ENCODE measurements at regions not wholly inside any gene's neighbourhood (a gene's known extent, or its start where the extent isn't known, plus 50 kb on each side); places are given as distances from the start of the nearest gene placed in this dataset.

GRCh38 chr7:31251441-31251840, 89.1 kb downstream of the NEUROD6 start:
- Histone ChIP-seq H3K4me3 (ENCODE audit: insufficient read depth, low read depth, low read length) (no peak overlapping the region), H3K27ac (ENCODE audit: insufficient read depth, low read depth, low read length, poor library complexity, severe bottlenecking) (no peak overlapping the region), H3K36me3 (ENCODE audit: control insufficient read depth, insufficient read depth, low read length) (no peaks in the 10 kb centered on the region), H3K4me1 (ENCODE audit: control insufficient read depth, insufficient read depth, low read length) (no peaks in the 10 kb centered on the region), H3K9me3 (ENCODE audit: control insufficient read depth, low read length) (no peaks in the 10 kb centered on the region), H3K27me3 (ENCODE audit: control insufficient read depth, insufficient read depth, low read length, poor library complexity, severe bottlenecking) (no peaks in the 10 kb centered on the region)
- 77 to 78% methylated on average over 8 of the region's 8 CpGs for WGBS, 2 experiments

GRCh38 chr7:31249671-31250070, 90.9 kb downstream of the NEUROD6 start:
- no peaks in the 10 kb centered on the region for H3K36me3 ChIP-seq (ENCODE audit: control insufficient read depth, insufficient read depth, low read length)
- H3K4me1 ChIP-seq (ENCODE audit: control insufficient read depth, insufficient read depth, low read length): no peaks in the 10 kb centered on the region
- WGBS, 2 experiments: 85 to 90% methylated on average over 11 of the region's 11 CpGs

GRCh38 chr7:31236868-31237267, 103.7 kb downstream of the NEUROD6 start:
- no peaks in the 10 kb centered on the region for H3K36me3 ChIP-seq (ENCODE audit: control insufficient read depth, insufficient read depth, low read length)
- 86 to 94% methylated on average over 5 to 6 of the region's 6 CpGs for WGBS, 2 experiments
- no peaks in the 10 kb centered on the region for H3K27me3 ChIP-seq (ENCODE audit: control insufficient read depth, insufficient read depth, low read length, poor library complexity, severe bottlenecking)
- no peak overlapping the region for H3K4me3 ChIP-seq (ENCODE audit: insufficient read depth, low read depth, low read length)
- no peaks in the 10 kb centered on the region for H3K9me3 ChIP-seq (ENCODE audit: control insufficient read depth, low read length)
- no peaks in the 10 kb centered on the region for H3K4me1 ChIP-seq (ENCODE audit: control insufficient read depth, insufficient read depth, low read length)
- no peak overlapping the region for H3K27ac ChIP-seq (ENCODE audit: insufficient read depth, low read depth, low read length, poor library complexity, severe bottlenecking)

More at GRCh38 chr7:31249671-31250070, 90.9 kb downstream of the NEUROD6 start:
- H3K9me3 ChIP-seq (ENCODE audit: control insufficient read depth, low read length): no peaks in the 10 kb centered on the region
- H3K27ac ChIP-seq (ENCODE audit: insufficient read depth, low read depth, low read length, poor library complexity, severe bottlenecking): no peak overlapping the region
- no peaks in the 10 kb centered on the region for H3K27me3 ChIP-seq (ENCODE audit: control insufficient read depth, insufficient read depth, low read length, poor library complexity, severe bottlenecking)
- H3K4me3 ChIP-seq (ENCODE audit: insufficient read depth, low read depth, low read length): no peak overlapping the region

DNA sequence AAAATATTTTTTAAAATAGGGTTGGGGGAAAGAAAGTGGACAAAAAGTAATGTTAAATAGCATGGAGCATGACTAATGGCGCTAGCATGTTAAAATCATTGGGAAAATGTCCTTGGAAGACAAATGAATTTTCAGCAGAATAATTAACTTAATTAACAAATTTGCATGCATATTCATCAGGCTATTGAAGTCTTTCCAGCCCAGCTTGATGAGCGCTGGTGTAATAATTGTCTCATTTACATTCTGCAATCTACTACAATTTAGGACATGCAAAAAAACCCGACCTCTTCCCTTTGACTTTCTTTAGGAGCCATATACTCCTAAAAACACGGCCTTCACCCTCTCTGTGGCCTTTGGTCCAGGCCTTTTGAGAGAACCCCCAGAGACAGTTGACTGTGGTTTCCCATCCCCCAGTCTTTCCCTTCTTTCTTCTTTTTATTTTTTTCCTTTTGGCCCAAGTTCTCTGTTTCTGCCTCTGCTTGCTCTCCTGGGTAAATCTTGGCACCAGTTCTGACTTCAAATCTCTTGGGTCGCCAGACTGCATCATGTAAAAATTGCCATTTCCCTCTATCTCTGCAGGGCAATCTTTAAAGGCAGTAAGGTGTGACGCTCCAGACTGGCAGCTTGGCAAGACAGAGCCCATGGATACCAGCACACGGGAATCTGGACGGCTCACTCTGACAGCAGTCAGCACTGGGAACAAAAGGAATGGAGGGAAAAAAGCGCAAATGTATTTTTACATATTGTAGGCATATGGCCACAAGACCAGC, 105.5 kb downstream of the NEUROD6 start:
- H3K36me3 ChIP-seq (ENCODE audit: control insufficient read depth, insufficient read depth, low read length): no peaks in the 10 kb centered on the region
- H3K9me3 ChIP-seq (ENCODE audit: control insufficient read depth, low read length): no peaks in the 10 kb centered on the region
- 89 to 93% methylated on average over 8 to 9 of the region's 9 CpGs for WGBS, 2 experiments
- no peak overlapping the region for H3K27ac ChIP-seq (ENCODE audit: insufficient read depth, low read depth, low read length, poor library complexity, severe bottlenecking)
- H3K27me3 ChIP-seq (ENCODE audit: control insufficient read depth, insufficient read depth, low read length, poor library complexity, severe bottlenecking): no peaks in the 10 kb centered on the region
- H3K4me3 ChIP-seq (ENCODE audit: insufficient read depth, low read depth, low read length): no peak overlapping the region
- no peaks in the 10 kb centered on the region for H3K4me1 ChIP-seq (ENCODE audit: control insufficient read depth, insufficient read depth, low read length)

DNA sequence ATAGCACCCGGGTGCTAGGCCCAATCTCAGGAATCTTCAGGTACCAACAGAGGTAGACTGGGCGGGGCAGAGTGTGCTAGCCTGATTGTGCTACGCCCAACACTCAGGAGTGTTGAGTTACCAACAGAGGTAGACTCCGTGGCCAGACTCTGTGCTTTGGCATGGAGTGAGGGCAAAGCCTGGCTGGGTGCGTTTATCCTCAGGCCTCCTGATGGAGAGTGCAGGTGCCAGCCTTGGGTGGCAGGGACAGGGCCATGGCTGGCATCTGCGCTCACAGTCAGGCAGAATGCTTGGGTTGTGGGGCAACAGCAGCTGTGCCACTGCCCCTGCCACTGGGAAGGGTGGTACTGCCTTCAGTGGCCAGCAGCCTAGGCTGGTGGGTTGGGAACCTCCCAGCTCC, 111.6 kb downstream of the NEUROD6 start:
- Histone ChIP-seq H3K27me3 (ENCODE audit: control insufficient read depth, insufficient read depth, low read length, poor library complexity, severe bottlenecking) (no peaks in the 10 kb centered on the region), H3K36me3 (ENCODE audit: control insufficient read depth, insufficient read depth, low read length) (no peaks in the 10 kb centered on the region), H3K27ac (ENCODE audit: insufficient read depth, low read depth, low read length, poor library complexity, severe bottlenecking) (no peak overlapping the region), H3K4me3 (ENCODE audit: insufficient read depth, low read depth, low read length) (no peak overlapping the region), H3K4me1 (ENCODE audit: control insufficient read depth, insufficient read depth, low read length) (no peaks in the 10 kb centered on the region), H3K9me3 (ENCODE audit: control insufficient read depth, low read length) (no peaks in the 10 kb centered on the region)
- WGBS, 2 experiments: 94 to 95% methylated on average over 6 of the region's 6 CpGs

GRCh38 chr7:31214751-31215150, 125.8 kb downstream of the NEUROD6 start:
- Histone ChIP-seq H3K9me3 (ENCODE audit: control insufficient read depth, low read length) (no peaks in the 10 kb centered on the region), H3K27ac (ENCODE audit: insufficient read depth, low read depth, low read length, poor library complexity, severe bottlenecking) (no peak overlapping the region), H3K36me3 (ENCODE audit: control insufficient read depth, insufficient read depth, low read length) (no peaks in the 10 kb centered on the region), H3K4me1 (ENCODE audit: control insufficient read depth, insufficient read depth, low read length) (no peaks in the 10 kb centered on the region), H3K27me3 (ENCODE audit: control insufficient read depth, insufficient read depth, low read length, poor library complexity, severe bottlenecking) (no peaks in the 10 kb centered on the region), H3K4me3 (ENCODE audit: insufficient read depth, low read depth, low read length) (no peak overlapping the region)
- WGBS, 2 experiments: 98 to 100% methylated on average over 1 of the region's 1 CpG

- Histone ChIP-seq H3K36me3 (ENCODE audit: control insufficient read depth, insufficient read depth, low read length) (no peaks in the 10 kb centered on the region), H3K9me3 (ENCODE audit: control insufficient read depth, low read length) (no peaks in the 10 kb centered on the region), H3K27ac (ENCODE audit: insufficient read depth, low read depth, low read length, poor library complexity, severe bottlenecking) (no peak overlapping the region), H3K27me3 (ENCODE audit: control insufficient read depth, insufficient read depth, low read length, poor library complexity, severe bottlenecking) (no peaks in the 10 kb centered on the region), H3K4me3 (ENCODE audit: insufficient read depth, low read depth, low read length) (no peak overlapping the region), H3K4me1 (ENCODE audit: control insufficient read depth, insufficient read depth, low read length) (no peaks in the 10 kb centered on the region)
- 100% methylated on average over 1 of the region's 1 CpG; no CpG with 5 or more reads in 1 of the 2 experiments for WGBS, 2 experiments
Observed at GRCh38 chr7:31211281-31211680, 129.2 kb downstream of the NEUROD6 start.

GRCh38 chr7:31204071-31204470, 136.5 kb downstream of the NEUROD6 start:
- H3K9me3 ChIP-seq (ENCODE audit: control insufficient read depth, low read length): no peaks in the 10 kb centered on the region
- H3K36me3 ChIP-seq (ENCODE audit: control insufficient read depth, insufficient read depth, low read length): no peaks in the 10 kb centered on the region
- H3K4me1 ChIP-seq (ENCODE audit: control insufficient read depth, insufficient read depth, low read length): no peaks in the 10 kb centered on the region
- WGBS, 2 experiments: 97 to 98% methylated on average over 2 of the region's 2 CpGs
- H3K27me3 ChIP-seq (ENCODE audit: control insufficient read depth, insufficient read depth, low read length, poor library complexity, severe bottlenecking): no peaks in the 10 kb centered on the region
- H3K4me3 ChIP-seq (ENCODE audit: insufficient read depth, low read depth, low read length): no peak overlapping the region
- H3K27ac ChIP-seq (ENCODE audit: insufficient read depth, low read depth, low read length, poor library complexity, severe bottlenecking): no peak overlapping the region

- 65% methylated on average over 2 of the region's 2 CpGs for WGBS, 2 experiments
- H3K4me1 ChIP-seq (ENCODE audit: control insufficient read depth, insufficient read depth, low read length): no peaks in the 10 kb centered on the region
- H3K9me3 ChIP-seq (ENCODE audit: control insufficient read depth, low read length): no peaks in the 10 kb centered on the region
- no peak overlapping the region for H3K27ac ChIP-seq (ENCODE audit: insufficient read depth, low read depth, low read length, poor library complexity, severe bottlenecking)
- no peaks in the 10 kb centered on the region for H3K36me3 ChIP-seq (ENCODE audit: control insufficient read depth, insufficient read depth, low read length)
- no peak overlapping the region for H3K4me3 ChIP-seq (ENCODE audit: insufficient read depth, low read depth, low read length)
- H3K27me3 ChIP-seq (ENCODE audit: control insufficient read depth, insufficient read depth, low read length, poor library complexity, severe bottlenecking): no peaks in the 10 kb centered on the region
Observed at GRCh38 chr7:31203551-31203950, 137.0 kb downstream of the NEUROD6 start.

- no peak overlapping the region for H3K4me3 ChIP-seq (ENCODE audit: insufficient read depth, low read depth, low read length)
- whole genome bisulfite sequencing, 2 experiments: 94 to 95% methylated on average over 6 of the region's 6 CpGs
- H3K4me1 ChIP-seq (ENCODE audit: control insufficient read depth, insufficient read depth, low read length): no peaks in the 10 kb centered on the region
- H3K36me3 ChIP-seq (ENCODE audit: control insufficient read depth, insufficient read depth, low read length): no peaks in the 10 kb centered on the region
- no peak overlapping the region for H3K27ac ChIP-seq (ENCODE audit: insufficient read depth, low read depth, low read length, poor library complexity, severe bottlenecking)
- H3K27me3 ChIP-seq (ENCODE audit: control insufficient read depth, insufficient read depth, low read length, poor library complexity, severe bottlenecking): no peaks in the 10 kb centered on the region
- no peaks in the 10 kb centered on the region for H3K9me3 ChIP-seq (ENCODE audit: control insufficient read depth, low read length)
Observed at GRCh38 chr7:31202801-31203200, 137.7 kb downstream of the NEUROD6 start.
